B cell (primary cell): ENCODE measurements at regions not wholly inside any gene's neighbourhood (a gene's known extent, or its start where the extent isn't known, plus 50 kb on each side); places are given as distances from the start of the nearest gene placed in this dataset.

Experiments used
- ATAC-seq: fragments of 200-7000 bp; cut with Tn5 transposase; one replicate; pipeline ENCODE4 v1.10.0; 2021; ENCODE audit warnings: low read depth, mild to moderate bottlenecking, moderate number of reproducible peaks, moderate library complexity
- CTCF ChIA-PET: fragments of 350-600 bp; sonication (Branson Sonifier 250); formaldehyde crosslinking; loops from one replicate; lab custom pipeline; 2021; ENCODE audit warnings: antibody characterized with exemption, inconsistent platforms; lab: Charles Lee
- POLR2A ChIA-PET: fragments of 350-600 bp; sonication (Branson Sonifier 250); formaldehyde crosslinking; loops from one replicate; lab custom pipeline; 2021; ENCODE audit warnings: antibody characterized with exemption; lab: Charles Lee
- DNase-seq: peaks from one replicate; pipeline ENCODE4 v3.0.0; 2013
- H2AFZ ChIP-seq: 2 replicates; pipeline ENCODE4 v1.6.1; 2012; ENCODE audit warnings: mild to moderate bottlenecking, low read depth, low read length; ENCODE audit not compliant: insufficient read depth, poor library complexity, severe bottlenecking
- H3K27ac ChIP-seq, 2 donors: 1 replicate in 1 of 2; 2 replicates in 1 of 2; pipeline ENCODE4 v1.5.1; 2012 to 2013; ENCODE audit warnings: low read length in 2 of 2, mild to moderate bottlenecking in 2 of 2, moderate library complexity in 1 of 2
- H3K27me3 ChIP-seq, 4 experiments: fragments of 200-600 bp in 1 of 4; sonication (generic) in 1 of 4; replicated peaks in 1 of 4; 1 replicate in 2 of 4; 2 replicates in 2 of 4; pipeline versions ENCODE4 v1.6.1 to v1.7.0; 2013 to 2016; ENCODE audit warnings: low read length in 3 of 4, mild to moderate bottlenecking in 2 of 4, mixed read lengths in 1 of 4, moderate library complexity in 1 of 4; ENCODE audit not compliant: insufficient read depth in 4 of 4, control insufficient read depth in 3 of 4; ENCODE audit errors: control extremely low read depth in 1 of 4
- H3K36me3 ChIP-seq, 2 experiments: replicated peaks in 1 of 2; 1 replicate in 1 of 2; 2 replicates in 1 of 2; pipeline versions ENCODE4 v1.6.1 to v1.7.1; 2013; ENCODE audit warnings: low read length in 1 of 2; ENCODE audit not compliant: insufficient read depth in 2 of 2, control insufficient read depth in 1 of 2; ENCODE audit errors: control extremely low read depth in 1 of 2, extremely low read depth in 1 of 2
- H3K4me1 ChIP-seq, 2 donors: fragments of 200-600 bp in 1 of 2; sonication (generic) in 1 of 2; 1 replicate in 1 of 2; 2 replicates in 1 of 2; pipeline versions ENCODE4 v1.5.1 to v1.6.1; 2013 to 2017; ENCODE audit warnings: low read length in 2 of 2; ENCODE audit not compliant: control insufficient read depth in 2 of 2, insufficient read depth in 2 of 2
- H3K4me2 ChIP-seq: replicated peaks from 2 replicates; pipeline ENCODE3; 2012; ENCODE audit warnings: mild to moderate bottlenecking, low read depth, low read length; ENCODE audit not compliant: poor library complexity, severe bottlenecking
- H3K4me3 ChIP-seq, 5 experiments: fragments of 200-600 bp in 1 of 5; sonication (generic) in 1 of 5; 1 replicate in 3 of 5; 2 replicates in 2 of 5; pipeline versions ENCODE4 v1.5.1 to v1.7.0; 2011 to 2016; ENCODE audit warnings: low read length in 4 of 5, mild to moderate bottlenecking in 4 of 5, low read depth in 2 of 5, control low read depth in 1 of 5, moderate library complexity in 1 of 5; ENCODE audit not compliant: insufficient read depth in 1 of 5; ENCODE audit errors: control extremely low read depth in 1 of 5, extremely low read depth in 1 of 5
- H3K79me2 ChIP-seq: fragments of 200-600 bp; sonication (generic); one replicate; pipeline ENCODE4 v1.6.0; 2016; ENCODE audit warnings: low read length; ENCODE audit not compliant: control insufficient read depth, insufficient read depth
- H3K9ac ChIP-seq: fragments of 200-600 bp; sonication (generic); 2 replicates; pipeline ENCODE4 v1.6.1; 2017; ENCODE audit warnings: mild to moderate bottlenecking, low read length, moderate library complexity
- H3K9me3 ChIP-seq, 3 donors: one replicate each; pipeline versions ENCODE4 v1.6.1 to v1.7.1; 2013; ENCODE audit warnings: low read length in 2 of 3; ENCODE audit not compliant: control insufficient read depth in 2 of 3, insufficient read depth in 1 of 3; ENCODE audit errors: control extremely low read depth in 1 of 3
- H4K20me1 ChIP-seq: 2 replicates; pipeline ENCODE4 v1.6.0; 2012; ENCODE audit warnings: mild to moderate bottlenecking, low read length; ENCODE audit not compliant: insufficient read depth, control insufficient read depth, poor library complexity, severe bottlenecking
- H3K27ac Mint-ChIP-seq: one replicate; pipeline ENCODE4 v1.8.0; 2021; ENCODE audit warnings: mixed read lengths
- H3K27me3 Mint-ChIP-seq: one replicate; pipeline ENCODE4 v1.8.0; 2021; ENCODE audit warnings: mixed read lengths
- H3K4me1 Mint-ChIP-seq: one replicate; pipeline ENCODE4 v1.8.0; 2021; ENCODE audit warnings: mixed read lengths
- H3K4me3 Mint-ChIP-seq: one replicate; pipeline ENCODE4 v1.8.0; 2021; ENCODE audit warnings: mixed read lengths
- H3K9me3 Mint-ChIP-seq: one replicate; pipeline ENCODE4 v1.8.0; 2022; ENCODE audit warnings: mixed read lengths; ENCODE audit not compliant: insufficient read depth
- CTCF ChIP-seq: fragments of 200-600 bp; IDR thresholded peaks from one replicate; pipeline ENCODE4 v1.8.0; 2022; ENCODE audit warnings: antibody characterized with exemption, mild to moderate bottlenecking
- EZH2 ChIP-seq: IDR thresholded peaks from 2 replicates; pipeline ENCODE4 v1.6.1; 2012; ENCODE audit warnings: borderline replicate concordance, low read depth, mild to moderate bottlenecking, moderate library complexity, low read length; ENCODE audit not compliant: insufficient read depth, poor library complexity, severe bottlenecking
- WGBS: methylation state at CpG from one replicate; pipeline ENCODE4 v1.1.5; 2013; ENCODE audit warnings: missing lambda C conversion rate; ENCODE audit not compliant: insufficient coverage; 5-methylcytosine and 5-hydroxymethylcytosine counted together
- intact Hi-C: fragments of 100-400 bp; cut with micrococcal nuclease; formaldehyde crosslinking; loops from one replicate; pipeline ENCODE4 v1.10.0; 2022

DNA sequence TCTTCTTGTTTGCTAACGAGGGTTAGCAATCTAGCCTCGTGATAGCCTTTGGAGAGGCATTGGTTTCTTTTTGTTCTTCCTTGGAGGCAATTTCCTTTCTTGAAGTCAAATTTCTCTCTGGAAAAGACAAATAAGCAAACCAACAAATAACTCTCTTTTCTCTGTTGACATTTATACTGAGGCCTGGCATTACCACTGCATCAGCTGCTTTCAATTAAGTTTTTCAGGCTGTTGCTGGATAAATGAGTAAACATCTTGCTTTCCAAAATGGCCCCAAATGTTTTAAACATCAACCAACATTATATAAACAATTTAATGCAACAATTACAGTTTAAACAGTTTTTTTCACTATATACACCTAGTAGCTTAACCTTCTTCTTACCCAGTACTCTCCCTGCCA, 264.4 kb downstream of the HTR1A start:
- H3K9me3 ChIP-seq = no peaks in the 10 kb centered on the region
- CTCF ChIA-PET = no interaction called here
- no peak overlapping the region for H3K9ac ChIP-seq
- H2AFZ ChIP-seq = no peak overlapping the region
- Mint-ChIP-seq H3K9me3 (no peaks in the 10 kb centered on the region), H3K27ac (no peak overlapping the region), H3K27me3 (no peaks in the 10 kb centered on the region), H3K4me1 (no peaks in the 10 kb centered on the region), H3K4me3 (no peak overlapping the region)
- intact Hi-C loops = no loop called here
- H3K4me2 ChIP-seq = no peak overlapping the region
- H3K4me1 ChIP-seq = no peaks in the 10 kb centered on the region
- ATAC-seq (no peak), DNase-seq (no peak)
- no peak overlapping the region for H3K27ac ChIP-seq
- no peaks in the 10 kb centered on the region for H3K27me3 ChIP-seq
- H4K20me1 ChIP-seq = no peaks in the 10 kb centered on the region
- POLR2A ChIA-PET = no interaction called here
- 100% methylated on average over 1 of the region's 2 CpGs for WGBS
- no peaks in the 10 kb centered on the region for H3K36me3 ChIP-seq
- no peaks in the 10 kb centered on the region for H3K79me2 ChIP-seq
- no peak overlapping the region for H3K4me3 ChIP-seq
- TF ChIP-seq CTCF = no peak
- TF ChIP-seq EZH2 = no peak

- Histone ChIP-seq H3K36me3 (no peaks in the 10 kb centered on the region), H3K4me1 (no peaks in the 10 kb centered on the region), H3K79me2 (no peaks in the 10 kb centered on the region), H3K9me3 (peaks cover 0 to 3% (median 0%) of the 10 kb centered on the region in 3 donors), H3K9ac (no peak overlapping the region), H3K27ac (no peak overlapping the region), H3K27me3 (no peaks in the 10 kb centered on the region), H3K4me3 (no peak overlapping the region), H2AFZ (no peak overlapping the region), H3K4me2 (no peak overlapping the region), H4K20me1 (no peaks in the 10 kb centered on the region)
- no peaks in the 10 kb centered on the region for H3K4me1 Mint-ChIP-seq
- no peak overlapping the region for H3K27ac Mint-ChIP-seq
- H3K9me3 Mint-ChIP-seq = no peaks in the 10 kb centered on the region
- ATAC-seq (no peak), DNase-seq (no peak)
- intact Hi-C loops = no loop called here
- no peak overlapping the region for H3K4me3 Mint-ChIP-seq
- ChIA-PET POLR2A (no interaction called here), CTCF (interaction anchor here (0.6 kb wide), 1 partner anchor 40 kb away, joined by 4 read pairs; no protein-coding TSS in a partner anchor)
- no CpG with 5 or more reads among the region's 2 CpGs for WGBS
- no peaks in the 10 kb centered on the region for H3K27me3 Mint-ChIP-seq
- no peak for TF ChIP-seq EZH2
- TF ChIP-seq CTCF = no peak
These were observed 271.7 kb downstream of the HTR1A start for GRCh38 chr5:63690546-63690945.
